Panc1 (cell line): ENCODE measurements at regions not wholly inside any gene's neighbourhood (a gene's known extent, or its start where the extent isn't known, plus 50 kb on each side); places are given as distances from the start of the nearest gene placed in this dataset.

ENCODE experiments used
- ATAC-seq: fragments of 200-7000 bp; cut with Tn5 transposase; 2 replicates; pipeline ENCODE4 v1.9.1; 2020; ENCODE audit warnings: mild to moderate bottlenecking, moderate library complexity
- BruUV-seq: library from RNA; stranded (reverse); fragments of 400-500 nt; replicated peaks from 2 replicates; lab custom pipeline; 2021; lab: Mats Ljungman, UMichigan
- CTCF ChIA-PET: fragments of 300-600 bp; sonication (Branson Sonifier 250); formaldehyde crosslinking; loops from one replicate; lab custom pipeline; 2022; ENCODE audit warnings: antibody characterized with exemption; lab: Charles Lee
- POLR2A ChIA-PET: fragments of 300-600 bp; sonication (Branson Sonifier 250); formaldehyde crosslinking; loops from one replicate; lab custom pipeline; 2022; ENCODE audit warnings: antibody characterized with exemption; lab: Charles Lee
- DNase-seq: peaks from one replicate; pipeline ENCODE4 v3.0.0-alpha.2; 2010; ENCODE audit warnings: low read depth, low spot score
- H3K27ac ChIP-seq: 2 replicates; pipeline ENCODE4 v1.5.1; 2011; ENCODE audit warnings: mild to moderate bottlenecking, low read length, inconsistent platforms
- H3K27me3 ChIP-seq: fragments of 200-500 bp; sonication (Bioruptor generic); 2 replicates; pipeline ENCODE4 v1.6.0; 2014; ENCODE audit warnings: low read length, inconsistent platforms; ENCODE audit not compliant: control insufficient read depth, insufficient read depth
- H3K36me3 ChIP-seq: fragments of 200-500 bp; sonication (Bioruptor generic); 2 replicates; pipeline ENCODE4 v1.5.1; 2014; ENCODE audit warnings: inconsistent platforms, mild to moderate bottlenecking, low read length, moderate library complexity; ENCODE audit not compliant: control insufficient read depth, insufficient read depth
- H3K4me1 ChIP-seq: 2 replicates; pipeline ENCODE4 v1.5.1; 2011; ENCODE audit warnings: inconsistent platforms, mild to moderate bottlenecking, low read length, moderate library complexity; ENCODE audit not compliant: control insufficient read depth, insufficient read depth
- H3K4me3 ChIP-seq, 2 experiments: 2 replicates each; pipeline ENCODE4 v1.5.1; 2011 to 2012; ENCODE audit warnings: low read depth in 2 of 2, low read length in 2 of 2, mild to moderate bottlenecking in 2 of 2, inconsistent platforms in 1 of 2, moderate library complexity in 1 of 2
- H3K9me3 ChIP-seq: fragments of 200-500 bp; sonication (Bioruptor generic); 2 replicates; pipeline ENCODE4 v1.5.1; 2014; ENCODE audit warnings: low read depth, mild to moderate bottlenecking, inconsistent platforms, low read length, moderate library complexity; ENCODE audit not compliant: control insufficient read depth, insufficient read depth
- CTCF ChIP-seq: fragments of 450-650 bp; IDR thresholded peaks from 2 replicates; pipeline ENCODE4 v1.5.1; 2017; ENCODE audit warnings: mild to moderate bottlenecking
- POLR2AphosphoS5 ChIP-seq: IDR thresholded peaks from 2 replicates; pipeline ENCODE4 v1.6.1; 2012; ENCODE audit warnings: mild to moderate bottlenecking, low read depth, low read length, moderate library complexity
- REST ChIP-seq, 2 experiments: IDR thresholded peaks; 2 replicates each; pipeline ENCODE4 v1.6.1; 2011 to 2012; ENCODE audit warnings: low read depth in 2 of 2, control low read depth in 1 of 2, low read length in 1 of 2, mild to moderate bottlenecking in 1 of 2, moderate library complexity in 1 of 2; ENCODE audit not compliant: insufficient read depth in 1 of 2
- SIN3A ChIP-seq: IDR thresholded peaks from 2 replicates; pipeline ENCODE4 v1.6.1; 2012; ENCODE audit warnings: low read depth, mild to moderate bottlenecking, low read length, moderate library complexity, borderline replicate concordance; ENCODE audit not compliant: insufficient read depth
- TCF7L2 ChIP-seq: IDR thresholded peaks from 2 replicates; pipeline ENCODE4 v1.6.1; 2011; ENCODE audit warnings: mild to moderate bottlenecking, low read depth, low read length, inconsistent platforms
- in situ Hi-C: cut with HindIII; loops from 2 replicates; pipeline ENCODE4 v1.10.0; 2016; ENCODE audit warnings: low sequenced_read_pairs, low pct_unique_long_range_greater_than_20kb
- intact Hi-C: fragments of 100-400 bp; cut with micrococcal nuclease; formaldehyde crosslinking; loops from one replicate; pipeline ENCODE4 v1.10.0; 2022; ENCODE audit not compliant: unreplicated experiment

GRCh38 chr12:84702001-84702400, 210.6 kb downstream of the SLC6A15 start:
- no peak for ATAC-seq
- Histone ChIP-seq H3K27ac (no peak overlapping the region), H3K4me3 (no peak overlapping the region), H3K27me3 (no peaks in the 10 kb centered on the region), H3K4me1 (no peaks in the 10 kb centered on the region), H3K36me3 (no peaks in the 10 kb centered on the region), H3K9me3 (no peaks in the 10 kb centered on the region)
- in situ Hi-C loops (no loop called here), intact Hi-C loops (no loop called here)
- no peak for TF ChIP-seq SIN3A
- TF ChIP-seq CTCF = no peak
- TF ChIP-seq TCF7L2 = no peak
- no peak for TF ChIP-seq REST (IDR thresholded peaks at IDR 0.05; ENCODE audit: insufficient read depth in 1 of 2, low read depth in 2 of 2, low read length in 1 of 2)
- TF ChIP-seq POLR2AphosphoS5 = no peak
- CTCF ChIA-PET = no interaction called here
- DNase-seq = no peak
- POLR2A ChIA-PET = no interaction called here
- BruUV-seq = no TSS peak

- intact Hi-C loops (no loop called here), in situ Hi-C loops (no loop called here)
- Histone ChIP-seq H3K9me3 (no peaks in the 10 kb centered on the region), H3K27me3 (no peaks in the 10 kb centered on the region), H3K36me3 (no peaks in the 10 kb centered on the region), H3K27ac (no peak overlapping the region), H3K4me3 (no peak overlapping the region), H3K4me1 (no peaks in the 10 kb centered on the region)
- no peak for TF ChIP-seq POLR2AphosphoS5
- TF ChIP-seq SIN3A = no peak
- TF ChIP-seq CTCF = no peak
- TF ChIP-seq TCF7L2 = no peak
- no peak for TF ChIP-seq REST (IDR thresholded peaks at IDR 0.05; ENCODE audit: insufficient read depth in 1 of 2, low read depth in 2 of 2, low read length in 1 of 2)
- BruUV-seq = no TSS peak
- DNase-seq (no peak), ATAC-seq (no peak)
- CTCF ChIA-PET = no interaction called here
- POLR2A ChIA-PET = no interaction called here
Observed at GRCh38 chr12:84701041-84701440, 211.6 kb downstream of the SLC6A15 start.
